AG10803 (cell line): ENCODE measurements at regions not wholly inside any gene's neighbourhood (a gene's known extent, or its start where the extent isn't known, plus 50 kb on each side); places are given as distances from the start of the nearest gene placed in this dataset.

Experiments
- DNase-seq: peaks from one replicate; pipeline ENCODE4 v3.0.0; 2010; ENCODE audit warnings: low read depth
- H3K4me3 ChIP-seq: 2 replicates; pipeline ENCODE4 v1.5.1; 2011; ENCODE audit warnings: mild to moderate bottlenecking, low read length, control low read depth
- TF ChIP-seq, protein P1 (sequence below): conservative IDR thresholded peaks from 2 replicates; pipeline ENCODE4 v1.5.1; 2011; ENCODE audit warnings: mild to moderate bottlenecking, low read length, control low read depth, inconsistent platforms

- TF ChIP-seq, protein P1, sequence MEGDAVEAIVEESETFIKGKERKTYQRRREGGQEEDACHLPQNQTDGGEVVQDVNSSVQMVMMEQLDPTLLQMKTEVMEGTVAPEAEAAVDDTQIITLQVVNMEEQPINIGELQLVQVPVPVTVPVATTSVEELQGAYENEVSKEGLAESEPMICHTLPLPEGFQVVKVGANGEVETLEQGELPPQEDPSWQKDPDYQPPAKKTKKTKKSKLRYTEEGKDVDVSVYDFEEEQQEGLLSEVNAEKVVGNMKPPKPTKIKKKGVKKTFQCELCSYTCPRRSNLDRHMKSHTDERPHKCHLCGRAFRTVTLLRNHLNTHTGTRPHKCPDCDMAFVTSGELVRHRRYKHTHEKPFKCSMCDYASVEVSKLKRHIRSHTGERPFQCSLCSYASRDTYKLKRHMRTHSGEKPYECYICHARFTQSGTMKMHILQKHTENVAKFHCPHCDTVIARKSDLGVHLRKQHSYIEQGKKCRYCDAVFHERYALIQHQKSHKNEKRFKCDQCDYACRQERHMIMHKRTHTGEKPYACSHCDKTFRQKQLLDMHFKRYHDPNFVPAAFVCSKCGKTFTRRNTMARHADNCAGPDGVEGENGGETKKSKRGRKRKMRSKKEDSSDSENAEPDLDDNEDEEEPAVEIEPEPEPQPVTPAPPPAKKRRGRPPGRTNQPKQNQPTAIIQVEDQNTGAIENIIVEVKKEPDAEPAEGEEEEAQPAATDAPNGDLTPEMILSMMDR, result no peak
- H3K4me3 ChIP-seq, result no peak overlapping the region
- no peak for DNase-seq
Measured at GRCh38 chr5:143898381-143898780, 86.4 kb downstream of the HMHB1 start.

DNA sequence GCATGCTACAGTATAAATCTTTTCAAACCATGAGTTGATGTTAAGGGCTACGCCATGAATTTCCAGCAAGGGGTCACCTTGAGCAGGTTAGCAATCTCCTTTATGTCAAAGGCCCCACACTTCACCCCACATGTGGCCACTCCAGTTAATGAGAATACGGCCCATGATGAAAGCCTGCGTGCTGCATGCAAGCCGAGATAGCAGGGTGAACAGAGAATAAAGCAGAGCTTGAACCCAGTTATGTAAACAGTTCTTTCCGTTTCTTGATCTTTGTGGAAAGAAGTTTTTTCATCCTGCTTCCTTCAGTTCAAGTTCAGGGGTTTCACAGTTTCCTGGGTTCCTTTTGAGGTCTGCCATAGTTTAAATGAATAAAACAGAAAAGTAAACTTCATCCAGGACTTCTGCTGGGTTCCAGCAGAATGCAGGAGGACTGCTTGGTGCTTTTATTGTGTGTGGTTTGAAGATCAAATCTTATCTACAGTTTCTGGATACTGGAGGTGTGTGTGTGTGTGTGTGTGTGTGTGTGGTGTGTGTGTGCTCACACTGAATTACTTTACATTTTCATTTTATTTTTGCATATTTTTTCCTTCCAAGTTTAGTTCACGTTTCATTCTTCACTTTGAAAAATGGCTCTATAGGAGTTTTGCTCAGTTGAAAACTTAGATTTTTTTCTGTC, 87.1 kb downstream of the HMHB1 start:
- TF ChIP-seq, protein P1, result no peak
- no peak for DNase-seq
- no peak overlapping the region for H3K4me3 ChIP-seq

- no peak for DNase-seq
- no peak overlapping the region for H3K4me3 ChIP-seq
- TF ChIP-seq, protein P1, result no peak
Measured at GRCh38 chr5:143908959-143909358, 97.0 kb downstream of the HMHB1 start.

DNA sequence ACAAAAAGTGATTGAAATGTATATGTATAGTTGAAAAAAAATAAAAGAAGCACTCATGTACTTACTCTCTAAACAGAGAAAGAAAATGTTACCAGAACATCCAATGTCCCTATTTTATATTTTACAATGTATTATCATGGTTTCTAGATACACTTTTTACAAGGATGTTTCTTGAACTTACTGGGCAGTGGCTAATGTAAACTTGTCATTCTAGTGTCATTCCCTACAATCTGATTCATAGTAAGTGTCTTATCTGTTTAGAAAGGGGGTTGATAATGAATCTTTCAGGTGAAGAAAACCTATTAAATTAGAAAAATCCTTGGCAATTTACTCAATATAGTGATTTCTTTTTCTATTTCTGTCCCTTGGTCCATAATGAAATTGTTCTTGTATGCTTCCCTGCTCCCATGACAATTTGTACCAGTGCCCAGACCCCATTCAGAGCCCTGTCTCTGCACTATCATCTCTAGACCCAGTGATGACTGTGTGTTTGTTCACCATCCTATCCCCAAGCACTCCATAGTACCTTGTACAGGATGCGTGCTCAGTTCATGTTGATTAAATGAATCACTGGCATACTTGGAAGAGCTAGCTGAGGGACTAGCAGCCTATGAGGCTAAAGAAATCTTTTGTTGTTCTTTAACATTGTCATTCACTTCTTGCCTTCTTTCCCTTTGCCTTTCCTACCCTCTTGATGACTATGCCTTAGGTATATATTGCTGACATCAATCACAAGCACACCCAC, 101.2 kb downstream of the HMHB1 start:
- TF ChIP-seq, protein P1, result no peak
- H3K4me3 ChIP-seq, result no peak overlapping the region
- DNase-seq, result peak; percentile 72

DNA sequence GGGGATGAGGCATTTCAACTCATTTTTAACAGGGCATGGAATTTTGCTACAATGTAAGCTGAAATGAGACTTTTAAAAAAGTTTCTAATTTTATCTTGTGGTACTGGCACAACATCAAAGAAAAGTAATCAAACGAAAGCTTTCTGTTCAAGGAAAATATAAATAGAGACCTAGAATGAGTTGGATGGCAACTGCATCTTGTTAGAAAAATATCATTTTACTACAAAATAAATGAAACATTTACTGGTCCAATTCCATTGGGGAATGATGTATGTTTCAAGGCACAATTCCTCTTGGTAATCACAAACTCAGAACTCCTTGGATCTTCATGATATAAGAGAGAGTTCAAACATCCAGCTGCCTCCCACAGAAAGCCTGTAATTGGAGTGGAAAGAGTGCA, 102.8 kb downstream of the HMHB1 start:
- TF ChIP-seq, protein P1, result no peak
- no peak for DNase-seq

GRCh38 chr5:143916451-143916850, 104.5 kb downstream of the HMHB1 start:
- TF ChIP-seq, protein P1, result no peak
- no peak overlapping the region for H3K4me3 ChIP-seq
- DNase-seq, result no peak

More for the DNA sequence above, 102.8 kb downstream of the HMHB1 start:
- H3K4me3 ChIP-seq, result no peak overlapping the region

GRCh38 chr5:143918961-143919360, 107.0 kb downstream of the HMHB1 start:
- TF ChIP-seq, protein P1, result no peak
- no peak for DNase-seq

More at GRCh38 chr5:143918961-143919360, 107.0 kb downstream of the HMHB1 start:
- H3K4me3 ChIP-seq, result no peak overlapping the region
